ENCODE measurements at regions not wholly inside any gene's neighbourhood (a gene's known extent, or its start where the extent isn't known, plus 50 kb on each side); places are given as distances from the start of the nearest gene placed in this dataset.

DNA sequence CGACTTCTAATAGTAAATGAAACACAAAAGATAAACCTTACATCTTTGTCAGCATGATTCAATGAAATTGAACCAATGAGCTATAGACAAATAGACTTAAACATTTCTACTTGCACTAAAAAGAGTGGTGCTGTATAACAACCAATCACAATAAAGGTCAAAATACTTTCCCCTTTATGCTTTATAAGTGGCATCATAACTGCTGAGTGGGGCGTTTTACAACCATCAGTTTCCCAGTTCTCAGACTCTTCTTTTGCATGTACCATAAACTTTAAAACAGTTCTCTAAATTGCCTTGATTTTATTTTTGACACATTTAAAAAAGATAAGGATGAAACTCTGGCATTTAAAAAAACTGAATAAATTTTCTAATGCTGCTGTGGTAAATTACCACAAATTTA lies 356.2 kb downstream of the NNT start:
- H3K4me3 ChIP-seq (ENCODE audit: low read depth, low read length), result no peak overlapping the region
- TF ChIP-seq, protein P1, sequence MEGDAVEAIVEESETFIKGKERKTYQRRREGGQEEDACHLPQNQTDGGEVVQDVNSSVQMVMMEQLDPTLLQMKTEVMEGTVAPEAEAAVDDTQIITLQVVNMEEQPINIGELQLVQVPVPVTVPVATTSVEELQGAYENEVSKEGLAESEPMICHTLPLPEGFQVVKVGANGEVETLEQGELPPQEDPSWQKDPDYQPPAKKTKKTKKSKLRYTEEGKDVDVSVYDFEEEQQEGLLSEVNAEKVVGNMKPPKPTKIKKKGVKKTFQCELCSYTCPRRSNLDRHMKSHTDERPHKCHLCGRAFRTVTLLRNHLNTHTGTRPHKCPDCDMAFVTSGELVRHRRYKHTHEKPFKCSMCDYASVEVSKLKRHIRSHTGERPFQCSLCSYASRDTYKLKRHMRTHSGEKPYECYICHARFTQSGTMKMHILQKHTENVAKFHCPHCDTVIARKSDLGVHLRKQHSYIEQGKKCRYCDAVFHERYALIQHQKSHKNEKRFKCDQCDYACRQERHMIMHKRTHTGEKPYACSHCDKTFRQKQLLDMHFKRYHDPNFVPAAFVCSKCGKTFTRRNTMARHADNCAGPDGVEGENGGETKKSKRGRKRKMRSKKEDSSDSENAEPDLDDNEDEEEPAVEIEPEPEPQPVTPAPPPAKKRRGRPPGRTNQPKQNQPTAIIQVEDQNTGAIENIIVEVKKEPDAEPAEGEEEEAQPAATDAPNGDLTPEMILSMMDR (IDR thresholded peaks at IDR 0.05; ENCODE audit: insufficient read depth, low read length), result no peak
- no peak for DNase-seq (ENCODE audit: low read depth)

DNA sequence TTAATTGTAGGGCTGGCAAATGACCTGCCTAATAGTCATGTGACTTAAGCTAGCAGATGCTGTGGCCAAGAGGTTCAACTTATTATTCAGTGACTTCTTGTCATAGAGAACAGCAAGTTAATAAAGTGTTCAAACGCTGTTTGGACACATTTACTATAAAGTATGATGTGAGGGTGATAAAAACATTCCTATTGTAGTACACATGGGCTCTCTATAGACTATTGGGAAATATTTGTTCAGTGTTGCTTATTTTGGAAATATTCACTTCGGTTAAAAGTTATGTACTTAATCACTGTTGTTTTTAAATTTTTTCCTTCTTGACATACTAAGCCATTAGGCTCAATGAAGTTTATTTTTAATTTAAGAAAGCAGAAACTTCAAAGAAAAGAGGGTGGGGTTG lies 345.0 kb downstream of the NNT start:
- TF ChIP-seq, protein P1 (IDR thresholded peaks at IDR 0.05; ENCODE audit: insufficient read depth, low read length), result no peak
- DNase-seq (ENCODE audit: low read depth), result peak; percentile 67

DNA sequence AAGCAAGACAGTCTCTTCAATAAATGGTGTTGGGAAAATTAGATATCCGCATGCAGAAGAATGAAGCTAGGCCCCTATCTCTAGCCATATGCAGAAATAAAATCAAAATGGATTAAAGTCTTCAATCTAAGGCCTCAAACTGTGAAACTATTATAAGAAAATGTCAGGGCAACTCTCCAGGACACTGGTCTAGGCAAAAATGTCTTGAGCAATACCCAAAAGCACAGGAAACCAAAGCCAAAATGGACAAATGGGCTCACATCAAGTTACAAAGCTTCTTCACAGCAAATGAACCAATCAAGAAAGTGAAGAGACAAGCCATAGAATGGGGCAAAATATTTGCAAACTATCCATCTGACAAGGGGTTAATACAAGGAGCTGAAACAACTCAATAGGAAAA lies 338.8 kb downstream of the NNT start:
- TF ChIP-seq, protein P1 (IDR thresholded peaks at IDR 0.05; ENCODE audit: insufficient read depth, low read length), result no peak
- H3K4me3 ChIP-seq (ENCODE audit: low read depth, low read length), result no peak overlapping the region
- DNase-seq (ENCODE audit: low read depth), result peak; percentile 5

More for the DNA sequence above, 345.0 kb downstream of the NNT start:
- no peak overlapping the region for H3K4me3 ChIP-seq (ENCODE audit: low read depth, low read length)

DNA sequence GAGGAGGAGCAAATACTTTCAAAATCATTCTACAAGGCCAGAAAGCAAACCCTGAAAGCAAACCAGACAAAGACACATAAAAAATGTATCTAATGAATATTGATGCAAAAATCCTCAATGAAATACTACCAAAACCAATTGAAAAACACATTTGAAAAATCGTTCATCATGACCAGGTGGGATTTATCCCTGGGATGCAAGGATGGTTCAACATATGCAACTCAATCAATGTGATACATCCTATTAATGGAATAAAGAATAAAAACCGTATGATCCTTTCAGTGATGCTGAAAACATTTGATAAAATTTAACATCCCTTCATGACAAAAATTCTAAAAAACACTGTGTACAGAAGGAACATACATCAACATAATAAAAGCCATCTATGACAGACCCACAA lies 337.6 kb downstream of the NNT start:
- no peak for DNase-seq (ENCODE audit: low read depth)
- TF ChIP-seq, protein P1 (IDR thresholded peaks at IDR 0.05; ENCODE audit: insufficient read depth, low read length), result no peak
- H3K4me3 ChIP-seq (ENCODE audit: low read depth, low read length), result no peak overlapping the region

DNA sequence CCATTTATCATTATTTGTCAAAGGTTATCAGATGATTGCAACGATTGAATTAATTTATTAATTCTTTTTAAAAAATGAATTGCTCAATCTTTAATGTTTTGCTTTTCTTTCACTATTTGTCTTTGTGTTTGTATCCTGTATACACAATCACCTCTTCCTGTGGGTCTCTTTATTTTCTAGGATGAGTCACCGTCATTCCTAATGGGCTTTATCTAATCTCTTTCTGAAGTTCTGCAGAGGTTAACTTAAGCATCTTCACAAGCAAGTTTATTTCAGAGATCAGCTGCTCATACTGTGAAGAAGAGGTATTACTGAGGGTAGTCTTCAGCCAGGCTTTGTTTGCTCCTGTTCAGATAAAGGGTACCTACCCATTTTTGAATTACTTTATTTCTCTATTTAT lies 323.9 kb downstream of the NNT start:
- no peak overlapping the region for H3K4me3 ChIP-seq (ENCODE audit: low read depth, low read length)
- no peak for DNase-seq (ENCODE audit: low read depth)
- TF ChIP-seq, protein P1 (IDR thresholded peaks at IDR 0.05; ENCODE audit: insufficient read depth, low read length), result no peak

DNA sequence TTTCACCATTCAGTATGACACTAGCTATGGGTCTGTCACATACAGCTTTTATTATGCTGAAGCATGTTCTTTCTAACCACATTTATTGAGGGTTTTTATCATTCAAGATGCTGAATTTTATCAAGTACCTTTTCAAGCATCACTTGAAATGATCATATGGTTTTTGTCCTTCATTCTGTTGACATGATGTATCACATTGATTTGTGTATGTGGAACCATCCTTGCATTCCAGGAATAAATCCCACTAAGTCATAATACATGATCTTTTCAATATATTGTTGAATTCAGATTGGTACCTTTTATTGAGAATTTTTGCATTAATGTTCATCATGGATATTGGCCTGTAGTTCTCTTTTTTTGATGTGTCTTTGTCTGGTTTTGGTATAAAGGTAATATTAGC lies 317.4 kb downstream of the NNT start:
- H3K4me3 ChIP-seq (ENCODE audit: low read depth, low read length), result no peak overlapping the region
- TF ChIP-seq, protein P1 (IDR thresholded peaks at IDR 0.05; ENCODE audit: insufficient read depth, low read length), result no peak
- DNase-seq (ENCODE audit: low read depth), result no peak

DNA sequence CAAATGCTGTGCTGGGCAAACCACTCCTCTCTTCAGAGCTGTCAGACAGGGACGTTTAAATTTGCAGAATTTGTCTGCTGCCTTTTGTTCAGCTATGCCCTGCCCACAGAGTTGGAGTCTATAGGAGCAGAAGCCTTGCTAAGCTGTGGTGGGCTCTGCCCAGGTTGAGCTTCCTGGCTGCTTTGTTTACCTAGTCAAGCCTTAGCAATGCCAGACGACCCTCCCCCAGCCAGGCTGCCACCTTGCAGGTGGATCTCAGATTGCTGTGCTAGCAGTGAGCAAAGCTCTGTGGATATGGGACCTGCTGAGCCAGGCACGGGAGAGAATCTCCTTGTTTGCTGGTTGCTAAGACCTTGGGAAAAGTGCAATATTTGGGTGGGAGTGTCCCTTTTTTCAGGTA lies 314.9 kb downstream of the NNT start:
- DNase-seq (ENCODE audit: low read depth), result no peak
- no peak overlapping the region for H3K4me3 ChIP-seq (ENCODE audit: low read depth, low read length)
- TF ChIP-seq, protein P1 (IDR thresholded peaks at IDR 0.05; ENCODE audit: insufficient read depth, low read length), result no peak
